ENCODE measurements at regions not wholly inside any gene's neighbourhood (a gene's known extent, or its start where the extent isn't known, plus 50 kb on each side); places are given as distances from the start of the nearest gene placed in this dataset.

DNA sequence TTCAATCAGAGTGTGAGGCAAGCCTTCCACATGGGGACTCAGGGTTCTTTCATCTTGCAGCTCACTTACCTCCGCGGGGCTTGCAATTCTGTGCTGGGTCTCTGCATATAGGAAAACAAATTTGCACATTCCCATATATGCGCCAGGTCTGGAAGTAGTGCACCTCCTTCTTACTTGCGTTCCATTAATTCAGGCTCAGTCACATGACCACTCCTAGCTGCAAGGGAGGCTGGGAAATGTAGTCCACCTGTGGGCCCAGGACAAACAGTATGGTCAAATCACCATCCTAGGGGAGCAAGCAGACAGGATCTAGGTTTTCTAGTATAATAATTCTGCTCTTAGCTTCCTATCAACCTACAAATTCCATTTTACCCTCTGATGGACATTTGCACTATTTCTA is 160.4 kb downstream of the AACS start:
- no peak for DNase-seq (ENCODE audit: low read depth in 2 of 2)

DNA sequence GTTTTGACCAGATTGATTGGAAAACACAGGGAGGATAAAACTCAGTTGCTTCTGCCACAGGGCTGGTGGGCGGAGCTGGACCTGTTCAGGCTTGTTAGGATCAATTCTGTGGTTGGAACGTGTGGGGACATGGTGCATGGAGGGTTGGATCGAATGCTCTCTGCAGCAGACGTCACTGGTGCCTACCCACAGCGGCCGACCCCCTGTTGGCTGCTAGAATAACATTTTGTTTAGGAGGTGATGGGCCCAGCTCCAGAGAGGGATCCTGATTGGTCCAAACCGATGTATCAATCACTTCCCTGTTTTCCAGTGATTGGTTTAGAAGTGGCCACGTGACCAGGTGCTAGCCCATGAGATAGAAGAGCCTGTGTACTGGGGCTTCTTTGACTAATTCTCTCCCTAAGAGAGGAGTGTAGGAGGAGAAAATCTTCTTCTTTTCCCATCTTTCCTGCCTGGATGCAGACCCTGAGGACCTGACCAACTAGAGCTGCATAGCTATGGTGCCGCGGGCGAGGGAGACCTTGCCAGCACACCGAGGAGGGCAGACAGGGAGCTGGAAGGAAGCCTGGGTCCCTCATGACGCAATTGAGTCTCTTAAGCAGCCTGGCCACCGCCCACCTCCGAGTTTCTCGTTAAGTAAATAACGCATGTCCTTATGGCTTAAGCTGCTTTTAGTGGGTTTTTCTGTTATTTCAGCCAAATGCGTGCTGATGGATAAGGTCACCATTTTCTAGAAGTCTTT is 163.5 kb downstream of the AACS start:
- DNase-seq (ENCODE audit: low read depth in 2 of 2), result no peak

DNA sequence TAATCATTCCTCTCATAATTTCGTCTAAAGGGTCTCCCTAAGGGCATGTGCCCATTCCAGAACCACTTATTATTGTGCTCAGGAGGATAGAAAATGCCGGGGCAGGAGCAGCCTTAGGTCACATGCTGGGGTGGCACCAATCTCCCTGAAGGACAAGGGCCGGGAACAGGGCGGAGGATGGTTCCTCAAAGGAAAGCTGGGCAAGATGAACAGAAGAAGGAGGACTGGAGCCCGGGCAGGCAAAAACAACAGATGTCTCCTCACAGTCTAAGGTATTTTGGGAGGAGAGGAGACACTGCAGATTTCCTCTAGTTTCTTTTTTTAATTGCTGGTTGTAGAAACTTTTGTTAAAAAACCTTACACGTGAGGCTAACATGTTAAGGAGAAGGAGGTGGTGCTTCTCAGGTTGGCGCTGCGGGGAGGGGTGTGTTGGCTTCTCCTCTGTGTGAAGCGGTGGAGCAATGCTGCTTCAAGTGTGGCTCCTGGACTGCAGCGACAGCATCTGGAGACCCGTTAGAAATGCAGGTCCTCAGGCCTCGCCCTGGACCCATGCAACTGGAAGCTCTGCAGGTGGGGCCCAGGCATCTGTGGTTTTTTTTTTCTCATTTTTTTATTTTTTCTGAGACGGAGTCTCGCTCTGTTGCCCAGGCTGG is 164.8 kb downstream of the AACS start:
- no peak for DNase-seq (ENCODE audit: low read depth in 2 of 2)

DNA sequence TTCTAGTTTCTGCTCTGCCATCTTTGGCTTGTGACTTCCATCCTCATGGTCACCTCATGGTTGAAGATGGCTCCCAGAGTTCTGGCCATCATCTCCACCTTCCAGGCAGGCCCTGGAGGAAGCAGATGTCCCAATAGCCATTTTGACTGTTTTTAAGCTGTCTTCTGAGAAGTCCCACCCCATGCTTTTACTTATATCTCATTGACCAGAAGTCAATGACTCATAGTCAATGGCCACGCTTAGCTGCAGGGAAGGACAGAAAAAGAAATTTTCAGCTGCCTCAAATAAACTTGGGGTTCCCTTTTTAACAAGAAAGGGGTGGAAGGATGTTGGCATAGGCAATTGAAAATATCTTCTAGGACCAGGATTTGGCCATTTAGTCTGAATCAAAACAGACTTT is 168.1 kb downstream of the AACS start:
- DNase-seq (ENCODE audit: low read depth in 2 of 2), result no peak

DNA sequence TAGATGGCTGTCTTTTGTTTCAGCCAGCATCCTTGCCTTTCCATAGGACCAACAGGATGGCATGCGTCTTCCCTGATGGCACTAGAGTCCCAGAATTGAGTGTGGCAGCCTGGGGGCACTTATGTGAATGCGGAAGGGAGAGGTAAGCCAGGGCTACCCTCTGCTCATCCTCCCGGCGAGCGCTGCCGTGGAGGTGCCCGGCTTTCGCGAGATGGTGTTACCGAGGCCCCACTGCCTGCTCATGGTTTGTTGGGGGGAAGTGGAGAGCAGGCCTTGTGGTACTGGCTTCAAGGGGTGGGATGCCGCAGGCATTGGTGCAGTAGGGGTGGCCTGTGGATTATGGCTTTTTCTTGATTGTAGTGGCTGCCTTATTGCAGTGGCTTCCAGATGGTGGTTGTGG is 174.3 kb downstream of the AACS start:
- no peak for DNase-seq (ENCODE audit: low read depth in 2 of 2)

DNA sequence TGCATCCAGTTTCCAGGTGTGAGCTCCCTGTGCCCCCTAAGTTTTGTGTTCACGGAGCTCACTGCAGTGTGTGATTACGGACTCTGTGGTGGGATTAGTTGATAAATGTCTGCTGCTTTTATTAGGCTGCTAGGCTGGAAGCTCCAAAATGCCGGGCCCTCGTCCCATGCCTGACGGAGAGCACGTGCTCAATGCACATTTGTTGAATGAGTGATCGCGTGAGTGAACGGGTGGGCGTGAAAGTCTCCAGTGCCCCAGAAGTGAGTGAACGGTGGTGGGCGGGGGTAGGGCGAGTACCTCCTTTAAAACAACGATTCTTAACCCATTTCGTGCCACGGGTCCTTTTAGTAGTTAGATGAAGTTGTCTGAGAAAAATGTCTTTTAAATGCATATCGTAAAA is 175.5 kb downstream of the AACS start:
- no peak for DNase-seq (ENCODE audit: low read depth in 2 of 2)

DNA sequence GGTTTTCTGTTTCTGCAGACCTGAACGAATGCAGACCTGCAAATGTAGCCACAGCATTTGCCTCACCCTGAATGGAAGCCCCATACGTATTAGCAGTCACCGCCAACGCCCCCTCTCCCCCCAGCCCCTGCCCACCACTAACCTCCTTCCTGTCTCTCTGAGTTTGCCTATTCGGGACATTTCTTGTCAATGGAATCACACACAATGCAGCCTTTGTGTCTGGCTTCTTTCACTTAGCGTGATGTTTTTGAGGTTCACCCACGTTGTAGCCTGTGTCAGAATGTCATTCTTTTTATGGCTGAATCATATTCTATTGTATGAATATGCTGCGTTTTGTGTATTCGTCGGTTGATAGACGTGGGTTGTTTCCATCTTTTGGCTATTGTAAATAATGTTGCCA is 178.6 kb downstream of the AACS start:
- DNase-seq (ENCODE audit: low read depth in 2 of 2), result no peak

DNA sequence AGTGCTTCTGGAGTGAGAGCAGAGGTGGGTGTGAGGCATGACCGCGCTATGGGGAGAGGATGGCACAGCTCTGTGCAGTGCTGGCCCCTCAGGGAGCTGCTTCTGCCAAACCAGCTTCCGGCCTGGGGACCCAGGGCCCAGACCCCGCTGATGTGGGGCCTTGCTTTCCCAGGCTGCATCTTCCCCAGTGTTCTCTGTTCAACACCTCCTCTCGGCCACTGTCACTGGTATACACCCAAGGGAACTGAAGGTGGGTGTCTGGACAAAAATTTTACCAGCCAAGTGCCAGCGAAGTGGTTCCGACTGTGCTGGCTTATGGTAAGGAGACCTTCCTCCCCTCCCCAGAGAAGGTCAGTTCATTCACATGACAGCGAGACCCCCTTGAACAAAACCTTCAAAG is 179.1 kb downstream of the AACS start:
- DNase-seq (ENCODE audit: low read depth in 2 of 2), result no peak

DNA sequence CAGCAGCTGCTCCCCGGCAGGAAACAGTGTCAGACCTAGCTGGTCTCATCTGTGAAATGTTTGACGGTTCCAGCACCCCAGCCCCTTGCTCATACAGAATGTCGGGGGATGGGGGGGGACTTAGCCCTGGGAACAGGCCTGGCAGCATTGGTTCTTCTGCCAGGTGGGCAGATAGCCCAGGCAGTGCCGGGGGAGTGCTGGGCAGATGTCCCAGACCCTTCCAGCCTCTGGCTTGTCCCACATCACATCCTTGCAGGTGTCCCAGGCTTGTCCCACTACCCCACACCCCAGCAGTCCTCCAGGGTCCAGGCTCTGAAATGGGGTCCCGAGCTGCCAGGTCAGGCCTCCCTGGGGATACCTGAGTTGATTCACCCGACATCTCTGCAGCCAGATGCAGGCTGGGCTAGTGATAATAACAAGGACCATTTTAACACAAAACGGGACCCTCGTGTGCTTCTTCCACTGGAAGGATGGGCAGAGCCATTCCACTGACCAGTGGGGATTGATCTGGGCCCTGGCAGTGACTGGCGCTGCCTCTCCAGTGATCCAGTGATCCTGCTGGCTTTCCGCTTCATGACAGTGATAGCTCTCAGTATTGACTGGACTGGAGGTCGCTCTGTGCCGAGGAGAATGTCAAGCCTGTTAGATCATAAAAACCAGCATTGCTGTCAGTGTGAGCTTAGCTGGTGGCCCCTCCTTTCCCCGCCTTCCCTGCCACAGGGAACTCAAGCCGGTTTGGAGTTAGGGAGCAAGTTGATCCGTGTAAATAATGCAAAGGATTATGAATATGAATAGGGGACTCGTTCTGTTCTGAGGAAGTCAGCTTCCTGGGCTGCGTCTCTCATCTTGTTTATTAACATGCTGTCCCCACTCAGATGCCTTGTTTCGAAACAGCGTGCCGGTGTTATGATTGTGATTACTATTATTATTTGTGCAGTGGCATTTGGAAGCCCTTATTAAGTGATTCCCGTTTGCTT is 180.6 kb downstream of the AACS start:
- DNase-seq (ENCODE audit: low read depth in 2 of 2), result no peak

DNA sequence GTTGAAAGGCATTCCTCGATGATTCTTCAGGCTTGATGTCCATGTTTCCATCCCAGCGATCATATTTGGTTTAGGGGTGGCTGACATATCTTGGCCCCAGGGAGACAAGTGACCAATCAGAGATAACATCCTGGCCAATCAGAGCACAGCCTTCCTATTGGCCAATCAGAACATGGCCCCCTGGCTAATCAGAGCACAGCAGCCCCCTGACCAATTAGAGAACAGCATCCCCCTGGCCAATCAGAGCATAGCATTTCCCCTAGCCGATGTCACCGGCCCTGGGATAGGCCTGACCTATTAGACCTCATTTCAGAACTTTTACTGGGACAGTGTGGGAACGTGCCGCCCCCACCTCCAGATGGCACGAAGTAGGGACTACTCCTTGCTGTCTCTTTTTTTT is 182.2 kb downstream of the AACS start:
- no peak for DNase-seq (ENCODE audit: low read depth in 2 of 2)

DNA sequence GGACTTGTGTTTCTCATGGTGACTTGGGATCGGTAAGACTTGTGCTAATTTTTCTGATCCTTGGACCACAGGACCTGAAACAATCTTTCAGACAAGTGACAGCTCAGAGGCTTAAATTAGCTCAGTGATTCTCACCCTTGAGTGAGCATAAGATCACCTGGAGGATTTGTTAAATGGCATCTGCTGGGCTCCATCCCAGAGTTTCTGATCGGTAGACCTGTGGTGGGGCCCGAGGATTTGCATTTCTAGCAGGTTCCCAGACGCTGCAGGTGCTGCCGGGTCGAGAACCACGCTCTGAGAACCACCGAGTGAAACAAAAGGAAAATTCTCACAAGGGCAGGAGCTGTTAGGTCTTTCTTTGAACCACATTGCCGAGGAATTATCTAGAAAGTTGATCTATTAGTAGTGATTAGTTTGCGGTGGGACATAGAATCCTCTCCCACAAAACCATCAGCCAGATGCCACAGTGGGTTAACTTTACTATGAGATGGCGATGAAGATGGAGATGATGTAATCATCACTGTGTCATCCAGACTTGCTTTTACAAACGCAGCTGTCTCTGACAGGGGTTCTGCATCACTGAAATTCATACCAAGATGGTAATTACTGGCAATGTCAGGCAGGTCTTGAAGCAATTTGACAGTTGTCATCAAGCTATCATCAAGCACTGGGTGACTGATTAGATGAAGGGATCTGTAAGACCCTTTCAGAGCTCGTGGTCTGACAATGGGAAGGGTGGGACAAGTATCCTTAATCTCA is 184.0 kb downstream of the AACS start:
- DNase-seq (ENCODE audit: low read depth in 2 of 2), result no peak

DNA sequence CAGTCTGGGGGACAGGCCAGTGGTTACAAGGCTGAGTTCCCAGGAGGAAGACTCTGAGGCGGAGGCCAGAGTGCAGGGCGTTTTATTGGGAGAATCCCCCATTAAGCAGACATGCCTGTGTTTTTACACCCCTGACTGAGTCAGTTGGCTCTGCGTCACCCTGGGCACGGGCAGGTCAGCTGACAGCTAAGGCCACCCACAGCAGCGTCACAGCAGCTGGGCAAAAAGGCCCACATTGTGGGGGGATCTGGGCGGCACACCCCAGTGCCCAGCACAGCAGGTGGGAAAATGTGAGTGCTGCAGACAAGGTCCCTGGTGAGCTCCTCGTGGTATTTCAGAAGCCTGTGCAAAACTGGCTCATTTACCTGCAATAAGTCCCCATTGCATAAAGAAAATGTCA is 184.7 kb downstream of the AACS start:
- no peak for DNase-seq (ENCODE audit: low read depth in 2 of 2)

DNA sequence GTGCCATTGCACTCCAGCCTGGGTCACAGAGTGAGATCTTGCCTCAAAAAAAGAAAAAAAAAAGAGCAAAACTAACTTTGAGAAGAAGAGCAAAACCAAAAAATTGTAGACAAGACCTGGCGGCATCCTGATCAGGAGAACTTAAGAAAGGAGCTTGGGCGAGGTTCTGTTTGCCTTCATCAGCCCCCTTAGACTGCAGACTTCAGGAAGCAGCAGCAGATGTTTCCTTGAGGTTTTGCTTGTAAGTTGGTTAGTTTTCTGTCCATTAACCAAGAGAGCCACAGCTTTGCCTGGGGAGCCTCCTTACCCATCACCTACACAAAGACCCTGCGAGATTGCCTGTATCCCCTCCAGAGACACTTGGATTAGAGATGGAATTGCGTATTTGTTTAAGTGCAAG is 189.0 kb downstream of the AACS start:
- DNase-seq (ENCODE audit: low read depth in 2 of 2), result no peak

DNA sequence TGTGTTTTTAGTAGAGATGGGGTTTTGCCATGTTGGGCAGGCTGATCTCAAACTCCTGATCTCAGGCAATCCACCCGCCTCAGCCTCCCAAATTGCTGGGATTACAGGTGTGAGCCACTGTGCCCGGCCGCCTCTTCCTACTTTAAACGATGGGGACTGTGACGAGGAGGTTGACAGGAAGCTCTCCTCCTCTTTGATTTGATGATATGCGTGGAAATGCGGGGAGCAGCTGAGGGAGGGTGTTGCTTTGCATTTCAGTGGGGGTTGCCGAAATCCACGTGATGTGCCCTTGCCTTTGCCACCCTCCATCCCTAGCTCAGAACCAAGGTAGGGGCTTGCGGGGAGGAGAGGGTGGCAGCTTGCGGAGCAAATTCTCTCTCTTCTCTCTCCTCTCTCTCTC is 189.6 kb downstream of the AACS start:
- no peak for DNase-seq (ENCODE audit: low read depth in 2 of 2)

DNA sequence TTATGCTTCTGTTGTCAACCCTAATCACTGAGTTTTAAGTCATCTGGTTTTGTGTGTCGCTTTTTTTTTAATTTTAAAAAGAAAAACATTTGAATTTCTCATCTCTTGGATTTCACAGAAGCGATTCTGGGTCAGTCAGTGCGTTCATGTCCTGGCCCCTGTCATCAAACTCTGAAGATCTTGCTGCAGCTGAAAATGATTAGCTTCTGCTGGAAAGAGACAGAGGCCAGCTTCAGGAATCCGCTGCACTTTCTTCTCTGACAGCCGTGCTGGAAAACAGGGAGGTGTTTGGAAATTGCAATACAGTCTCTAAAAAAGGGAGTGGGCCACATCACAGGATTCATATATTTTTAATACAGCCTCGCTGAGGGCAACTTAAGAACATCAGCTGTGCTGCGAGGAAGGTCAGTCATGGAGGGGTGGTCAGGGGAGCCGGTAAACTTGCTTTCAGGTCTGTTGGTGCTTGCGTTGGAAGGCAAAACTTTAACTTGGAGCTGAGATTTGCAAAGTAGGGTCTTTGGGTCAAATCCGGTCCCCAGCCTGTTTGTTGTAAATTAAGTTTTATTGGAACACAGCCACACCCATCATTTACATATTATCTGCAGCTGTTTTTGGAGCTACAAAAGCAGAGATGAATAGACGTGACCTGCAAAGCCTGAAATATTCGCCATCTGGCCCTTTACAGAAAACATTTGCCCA is 190.8 kb downstream of the AACS start:
- DNase-seq (ENCODE audit: low read depth in 2 of 2), result no peak

DNA sequence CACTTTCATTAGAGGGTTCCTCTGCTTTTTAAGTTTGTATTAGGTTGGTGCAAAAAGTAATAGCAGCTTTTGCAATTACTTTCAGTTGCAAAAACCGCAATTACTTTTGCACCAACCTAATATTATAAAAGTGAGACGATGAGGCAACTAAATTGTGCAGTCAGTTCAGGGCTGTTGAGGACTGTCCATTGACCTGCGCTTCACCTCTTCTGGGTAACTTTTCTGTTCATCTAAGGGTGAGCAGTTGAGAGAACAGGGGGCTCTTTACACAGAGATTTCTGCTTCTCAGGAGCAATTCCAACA is 191.3 kb downstream of the AACS start:
- no peak for DNase-seq (ENCODE audit: low read depth in 2 of 2)

DNA sequence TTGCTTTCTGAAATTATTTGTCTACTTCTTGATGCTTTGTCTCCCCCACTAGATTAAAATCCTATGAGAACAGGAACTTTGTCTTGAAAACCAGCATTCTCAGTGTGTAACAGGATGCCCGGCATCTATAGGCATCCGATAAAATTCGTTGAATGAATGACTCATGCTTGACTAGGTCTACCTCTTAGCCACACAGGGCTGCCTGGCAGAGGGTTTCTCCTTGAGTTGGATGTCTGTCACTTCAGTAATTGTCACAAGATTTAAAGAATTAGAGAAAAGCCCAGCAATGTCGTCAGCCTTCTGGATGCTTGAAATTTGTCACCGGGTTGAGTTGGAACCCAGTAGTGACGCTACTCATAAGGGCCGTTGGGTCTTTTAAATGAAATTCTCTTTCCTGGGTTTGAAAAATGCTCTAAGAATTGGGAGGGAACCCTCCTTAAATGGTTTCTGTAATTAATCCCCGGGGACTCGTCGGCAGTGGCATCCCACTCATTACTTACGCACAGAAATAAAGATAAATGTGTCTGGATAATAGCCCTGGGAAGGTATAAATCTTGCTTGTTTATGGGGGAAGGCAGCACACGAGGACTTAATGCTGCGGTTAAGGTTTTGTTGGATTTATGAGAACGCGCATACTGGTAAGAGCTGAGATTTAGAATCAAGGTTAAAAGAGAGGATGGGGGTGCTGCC is 194.1 kb downstream of the AACS start:
- no peak for DNase-seq (ENCODE audit: low read depth in 2 of 2)

DNA sequence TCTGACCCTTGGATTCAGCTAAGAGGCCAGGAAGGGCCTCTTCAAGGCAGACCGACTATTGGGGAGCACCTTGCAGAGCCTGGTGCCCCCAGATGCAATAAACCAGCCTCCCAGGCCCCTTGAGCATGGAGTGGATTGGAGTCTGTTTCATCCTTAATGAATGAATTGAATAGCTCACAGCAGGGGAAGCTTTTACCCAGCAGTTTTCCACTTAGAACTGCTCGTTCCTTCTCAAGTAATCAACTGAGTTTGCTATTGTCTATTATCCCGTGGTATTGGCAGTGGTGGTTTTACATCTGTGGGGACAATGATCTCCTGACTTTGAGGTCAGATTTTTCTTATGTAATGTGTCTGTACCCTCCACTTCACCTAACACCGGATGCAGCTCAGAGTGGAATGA is 197.6 kb downstream of the AACS start:
- no peak for DNase-seq (ENCODE audit: low read depth in 2 of 2)

DNA sequence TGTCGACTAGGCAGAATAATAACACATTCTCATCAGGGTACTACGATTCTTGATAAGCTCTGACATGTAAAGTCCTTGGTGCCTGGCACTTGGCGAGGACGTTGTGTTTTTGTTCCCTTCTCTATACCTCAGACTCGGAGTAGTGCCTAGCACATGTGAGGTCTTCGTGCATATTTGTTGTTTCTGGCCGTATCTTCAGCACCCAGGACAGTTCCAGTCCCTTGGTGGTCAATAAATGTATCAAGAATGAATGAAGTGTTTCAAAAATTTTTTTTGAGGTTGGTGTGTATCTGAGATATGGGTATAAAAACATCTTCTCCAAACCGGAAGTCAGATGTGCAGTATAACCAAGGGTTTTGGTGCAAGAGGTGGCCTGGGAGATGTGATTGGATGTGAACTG is 198.2 kb downstream of the AACS start:
- DNase-seq (ENCODE audit: low read depth in 2 of 2), result no peak

DNA sequence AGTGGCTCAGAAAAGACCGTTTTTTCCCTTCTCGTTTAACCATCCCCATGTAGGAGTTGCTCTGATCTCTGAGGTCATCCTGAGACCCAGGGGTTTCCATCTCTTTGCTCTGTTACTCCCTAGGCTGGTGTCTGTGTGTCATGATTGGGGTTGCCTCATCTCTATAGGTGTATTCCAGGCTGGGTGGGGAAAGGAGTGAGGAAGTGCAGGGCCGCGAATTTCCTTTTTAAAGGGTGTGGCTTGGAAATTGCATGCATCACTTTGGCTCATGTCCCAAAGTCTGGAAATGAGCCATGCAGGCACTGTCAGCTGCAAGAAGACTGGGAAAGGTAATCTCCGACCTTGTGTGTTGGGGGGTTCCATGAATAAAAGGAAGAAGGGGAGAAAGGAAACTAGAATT is 201.9 kb downstream of the AACS start:
- DNase-seq (ENCODE audit: low read depth in 2 of 2), result no peak

DNA sequence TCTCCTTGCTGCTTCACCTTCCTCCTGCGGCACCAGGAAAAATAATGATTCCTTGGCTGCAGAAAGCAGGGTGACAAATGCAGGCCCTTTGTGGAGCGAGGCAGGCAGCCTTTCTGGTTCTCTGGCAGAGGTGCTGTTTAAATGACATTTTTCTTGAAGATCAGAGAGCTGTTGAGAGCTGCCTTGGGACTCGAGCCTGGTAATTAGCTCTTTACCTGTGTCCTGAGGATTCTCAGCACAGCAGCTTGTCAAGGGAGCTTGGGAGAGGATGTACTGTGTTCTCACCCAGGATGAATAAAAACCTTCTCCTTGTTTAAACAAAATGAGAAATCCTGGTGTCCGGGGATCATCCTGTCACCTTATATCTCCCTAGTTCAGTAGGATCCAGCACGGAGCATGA is 204.0 kb downstream of the AACS start:
- no peak for DNase-seq (ENCODE audit: low read depth in 2 of 2)
